HepG2 (cell line): ENCODE measurements at regions not wholly inside any gene's neighbourhood (a gene's known extent, or its start where the extent isn't known, plus 50 kb on each side); places are given as distances from the start of the nearest gene placed in this dataset.

ENCODE experiments used
- ATAC-seq: fragments of 200-7000 bp; cut with Tn5 transposase; 3 replicates; pipeline ENCODE4 v1.9.1; 2020; ENCODE audit warnings: mild to moderate bottlenecking, moderate library complexity
- BruUV-seq: library from RNA; stranded (reverse); fragments of 400-500 nt; replicated peaks from 2 replicates; lab custom pipeline; 2021; lab: Mats Ljungman, UMichigan
- CTCF ChIA-PET: fragments of 300-600 bp; formaldehyde crosslinking; extraction: SDS; loops from one replicate; lab custom pipeline; 2021; ENCODE audit warnings: low total read pairs, inconsistent platforms, low intra/inter-chr PET ratio; lab: Yijun Ruan, JAX
- POLR2A ChIA-PET: fragments of 350-600 bp; sonication (Branson Sonifier 250); formaldehyde crosslinking; loops from one replicate; lab custom pipeline; 2020; ENCODE audit warnings: antibody characterized with exemption, inconsistent platforms; lab: Yijun Ruan, JAX
- DNase-seq: peaks from one replicate; pipeline ENCODE4 v3.0.0-alpha.2; 2015; ENCODE audit warnings: low spot score
- FAIRE-seq: peaks from 3 replicates; lab custom pipeline; 2011; peaks lifted over from hg19 to GRCh38; lab: Jason Lieb, UNC
- H2AFZ ChIP-seq: one replicate; pipeline ENCODE4 v1.6.1; 2011; ENCODE audit warnings: low read length, inconsistent platforms
- H3K27ac ChIP-seq: fragments of 300-600 bp; 3 replicates; pipeline ENCODE4 v1.8.0; 2011; ENCODE audit warnings: mixed run types, mild to moderate bottlenecking, mixed read lengths, low read length, inconsistent platforms; ENCODE audit not compliant: insufficient read depth; ENCODE audit errors: extremely low read length
- H3K27me3 ChIP-seq, 2 experiments: fragments of 200-600 bp in 1 of 2; 2 replicates in 1 of 2; 3 replicates in 1 of 2; pipeline versions ENCODE4 v1.6.0 to v1.8.0; 2011; ENCODE audit warnings: low read length in 2 of 2, mild to moderate bottlenecking in 2 of 2, moderate library complexity in 2 of 2, inconsistent platforms in 1 of 2; ENCODE audit not compliant: insufficient read depth in 2 of 2, control insufficient read depth in 1 of 2
- H3K36me3 ChIP-seq, 2 experiments: fragments of 200-600 bp in 1 of 2; replicated peaks in 1 of 2; 2 replicates in 1 of 2; 3 replicates in 1 of 2; pipeline versions ENCODE4 v1.5.1 to v1.8.0; 2011; ENCODE audit warnings: low read length in 2 of 2, inconsistent platforms in 1 of 2; ENCODE audit not compliant: insufficient read depth in 2 of 2, control insufficient read depth in 1 of 2
- H3K4me1 ChIP-seq: 2 replicates; pipeline ENCODE4 v1.5.1; 2012; ENCODE audit warnings: low read length, inconsistent platforms; ENCODE audit not compliant: insufficient read depth
- H3K4me2 ChIP-seq: 2 replicates; pipeline ENCODE4 v1.6.0; 2011; ENCODE audit warnings: low read depth, low read length, inconsistent platforms
- H3K4me3 ChIP-seq, 3 experiments: fragments of 200-600 bp in 1 of 3; sonication (generic), shearing (Covaris generic) in 1 of 3; replicated peaks in 1 of 3; 2 replicates each; pipeline ENCODE4 v1.5.1; 2011 to 2016; ENCODE audit warnings: low read length in 3 of 3, inconsistent platforms in 2 of 3, low read depth in 2 of 3, mild to moderate bottlenecking in 2 of 3, control low read depth in 1 of 3, mixed read lengths in 1 of 3; ENCODE audit not compliant: insufficient read depth in 1 of 3
- H3K79me2 ChIP-seq: one replicate; pipeline ENCODE4 v1.6.1; 2011; ENCODE audit warnings: low read length, inconsistent platforms; ENCODE audit not compliant: insufficient read depth
- H3K9ac ChIP-seq: 2 replicates; pipeline ENCODE4 v1.6.0; 2011; ENCODE audit warnings: mild to moderate bottlenecking, low read depth, low read length, inconsistent platforms; ENCODE audit not compliant: insufficient read depth
- H3K9me3 ChIP-seq: 2 replicates; pipeline ENCODE4 v1.5.1; 2012; ENCODE audit warnings: mild to moderate bottlenecking, low read length
- H4K20me1 ChIP-seq: 2 replicates; pipeline ENCODE4 v1.6.0; 2011; ENCODE audit warnings: inconsistent platforms, mild to moderate bottlenecking, low read length, moderate library complexity; ENCODE audit not compliant: insufficient read depth
- GATAD2A ChIP-seq: IDR thresholded peaks from 2 replicates; pipeline ENCODE4 v1.6.1; 2016
- KLF13 ChIP-seq: sonication (generic); formaldehyde crosslinking; IDR thresholded peaks from 2 replicates; pipeline ENCODE4 v1.4.0; 2020; ENCODE audit warnings: mild to moderate bottlenecking, missing genetic modification reagents
- RARA ChIP-seq: IDR thresholded peaks from 2 replicates; pipeline ENCODE4 v1.6.1; 2016; ENCODE audit warnings: missing genetic modification reagents, missing compliant biosample characterization
- STAG1 ChIP-seq: sonication (generic); formaldehyde crosslinking; IDR thresholded peaks from 2 replicates; pipeline ENCODE4 v1.4.0; 2020; ENCODE audit warnings: missing genetic modification reagents
- YY1 ChIP-seq: IDR thresholded peaks from 2 replicates; pipeline ENCODE4 v1.6.1; 2011; ENCODE audit warnings: low read length, low read depth, moderate library complexity, mild to moderate bottlenecking; ENCODE audit not compliant: insufficient read depth, insufficient replicate concordance
- ZNF550 ChIP-seq: sonication (generic); formaldehyde crosslinking; IDR thresholded peaks from 2 replicates; pipeline ENCODE4 v1.4.0; 2020; ENCODE audit warnings: mild to moderate bottlenecking, missing genetic modification reagents, borderline replicate concordance
- ZNF670 ChIP-seq: sonication (generic); formaldehyde crosslinking; IDR thresholded peaks from 2 replicates; pipeline ENCODE4 v1.8.0; 2022; ENCODE audit warnings: mild to moderate bottlenecking, missing genetic modification reagents, borderline replicate concordance
- WGBS: methylation state at CpG from one replicate; pipeline ENCODE4 v1.1.6; 2017; ENCODE audit warnings: low lambda C conversion rate; 5-methylcytosine and 5-hydroxymethylcytosine counted together
- in situ Hi-C: cut with HindIII; loops from 2 replicates; pipeline ENCODE4 v1.10.0; 2017; ENCODE audit warnings: low pct_unique_long_range_greater_than_20kb; ENCODE audit not compliant: extremely low pct_ligation_motif_present
- intact Hi-C: fragments of 100-400 bp; cut with micrococcal nuclease; formaldehyde crosslinking; loops from one replicate; pipeline ENCODE4 v1.10.0; 2022; ENCODE audit not compliant: unreplicated experiment

- Histone ChIP-seq H3K4me3 (0 out of 6 replicates have a peak overlapping the region, but pooled peaks of 1 of the 3 experiments have one; percentile 67), H3K79me2 (no peaks in the 10 kb centered on the region), H3K9ac (no peak overlapping the region), H3K4me1 (peaks cover 43% of the 10 kb centered on the region), H3K36me3 (no peaks in the 10 kb centered on the region), H3K27me3 (peaks cover 2 to 8% of the 10 kb centered on the region in 2 experiments; a peak in 2 of 5 replicates), H3K9me3 (no peaks in the 10 kb centered on the region), H4K20me1 (no peaks in the 10 kb centered on the region), H3K27ac (no peak overlapping the region), H2AFZ (no peak overlapping the region), H3K4me2 (peak overlapping the region; percentile 67)
- intact Hi-C loops (loop anchor here (1.0 to 2.0 kb wide), 4 partner anchors 99 to 598 kb away; partner anchors contain the start of gene MAML3), in situ Hi-C loops (loop anchor here (5.0 kb wide), 3 partner anchors 101 to 596 kb away; partner anchors contain the start of gene MAML3)
- POLR2A ChIA-PET, result no interaction called here
- TF ChIP-seq GATAD2A (CRISPR knock-in tag) (no peak), ZNF670 (no peak), YY1 (no peak), RARA (CRISPR knock-in tag) (no peak), KLF13 (CRISPR knock-in tag) (no peak), STAG1 (CRISPR knock-in tag) (no peak), ZNF550 (no peak)
- CTCF ChIA-PET, result interaction anchor here (0.6 to 2.9 kb wide), 3 partner anchors 202 to 651 kb away, joined by 3 to 18 read pairs (median 5); no protein-coding TSS in a partner anchor
- no peak for DNase-seq
- BruUV-seq, result no TSS peak
- no peak for FAIRE-seq
- 30% methylated on average over 8 of the region's 8 CpGs for WGBS
- ATAC-seq, result no peak
Observed at GRCh38 chr4:140253556-140254027, 99.6 kb upstream of the MAML3 start.
